GM19023 (cell line): ENCODE measurements at regions not wholly inside any gene's neighbourhood (a gene's known extent, or its start where the extent isn't known, plus 50 kb on each side); places are given as distances from the start of the nearest gene placed in this dataset.
"Not testable (repeated sequence)": the region's sequence is repeated elsewhere in the genome, so short reads cannot be mapped to it uniquely, and the experiment has no call there.

ENCODE experiments used
- ATAC-seq: cut with Tn5 transposase; IDR thresholded peaks from one replicate; pipeline ENCODE4 v1.9.1; 2021; ENCODE audit warnings: mild to moderate bottlenecking, moderate library complexity; ENCODE audit not compliant: unreplicated experiment

DNA sequence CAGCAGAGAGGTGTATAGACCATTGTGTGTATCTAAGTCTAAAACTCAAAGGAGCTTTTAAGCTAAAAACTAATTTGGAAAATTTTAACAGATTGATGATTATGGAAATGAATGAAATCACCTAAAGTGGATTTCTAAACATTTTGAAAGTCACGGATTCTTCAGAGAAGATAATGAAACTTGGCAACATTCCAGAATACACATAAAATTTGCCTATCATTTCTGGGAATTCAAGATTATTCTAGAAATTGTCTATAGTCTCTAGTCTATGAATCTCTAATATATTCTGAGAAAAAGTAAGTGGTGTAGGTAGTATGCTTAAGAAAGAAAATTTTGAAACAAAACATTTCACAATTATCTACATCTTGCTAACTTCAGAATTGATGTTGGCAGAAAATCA, 1117.9 kb upstream of the CNTN5 start:
- ATAC-seq = no peak

DNA sequence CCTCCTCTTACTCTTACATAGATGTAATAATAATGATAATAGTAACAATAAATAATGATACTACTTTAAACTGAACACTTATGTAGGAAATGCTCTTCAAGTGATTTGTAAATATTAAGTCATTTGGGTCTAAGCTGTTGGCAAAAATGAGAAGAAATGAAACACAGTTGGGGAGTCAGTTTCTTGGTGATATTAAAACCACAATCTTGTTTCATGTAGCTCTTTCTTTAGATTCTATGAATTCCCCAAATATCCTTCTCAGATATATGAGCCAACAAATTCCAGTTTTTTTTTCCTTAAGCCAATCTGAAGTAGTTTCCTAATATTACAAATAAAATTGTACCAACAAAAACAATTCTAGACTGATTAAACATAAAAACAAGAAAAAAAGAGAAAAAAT, 1115.6 kb upstream of the CNTN5 start:
- ATAC-seq = no peak

DNA sequence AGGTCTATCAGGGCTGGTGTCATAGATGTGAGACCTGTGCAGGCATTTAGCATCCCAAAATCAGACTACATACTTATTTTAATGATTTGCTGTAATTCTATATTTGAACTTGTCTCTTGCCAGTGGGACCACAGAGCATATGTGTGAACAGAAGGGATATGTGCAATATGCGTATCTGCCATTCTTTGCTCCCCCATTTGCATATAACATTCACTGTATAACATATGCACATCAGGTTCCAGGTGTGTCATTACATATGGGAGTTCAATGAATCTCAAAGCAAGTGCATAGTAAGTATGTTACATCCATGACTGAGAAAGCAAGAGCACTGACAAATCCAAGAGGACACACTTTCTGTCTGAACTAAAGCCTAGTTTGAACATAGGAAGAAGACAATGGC, 1115.1 kb upstream of the CNTN5 start:
- no peak for ATAC-seq

DNA sequence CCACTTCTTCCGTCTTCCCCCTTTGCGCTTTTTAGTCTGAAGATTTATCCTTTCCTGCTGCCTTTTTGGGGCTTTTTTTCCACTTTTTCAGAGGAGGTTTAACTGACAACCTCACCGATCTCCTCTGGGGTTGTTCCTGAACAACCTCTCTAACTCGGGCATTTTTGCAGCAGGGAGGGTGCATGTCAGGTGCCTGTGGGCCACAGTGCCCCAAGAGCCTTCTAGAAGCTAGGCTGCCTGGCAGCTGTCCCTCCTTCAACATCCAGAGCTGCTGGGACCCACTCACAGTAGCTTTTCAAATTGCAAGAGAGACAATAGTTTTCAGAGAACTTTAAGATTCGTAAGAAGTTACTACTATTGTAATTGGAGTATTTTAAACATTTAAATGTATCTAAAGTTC, 1112.4 kb upstream of the CNTN5 start:
- ATAC-seq = no peak

DNA sequence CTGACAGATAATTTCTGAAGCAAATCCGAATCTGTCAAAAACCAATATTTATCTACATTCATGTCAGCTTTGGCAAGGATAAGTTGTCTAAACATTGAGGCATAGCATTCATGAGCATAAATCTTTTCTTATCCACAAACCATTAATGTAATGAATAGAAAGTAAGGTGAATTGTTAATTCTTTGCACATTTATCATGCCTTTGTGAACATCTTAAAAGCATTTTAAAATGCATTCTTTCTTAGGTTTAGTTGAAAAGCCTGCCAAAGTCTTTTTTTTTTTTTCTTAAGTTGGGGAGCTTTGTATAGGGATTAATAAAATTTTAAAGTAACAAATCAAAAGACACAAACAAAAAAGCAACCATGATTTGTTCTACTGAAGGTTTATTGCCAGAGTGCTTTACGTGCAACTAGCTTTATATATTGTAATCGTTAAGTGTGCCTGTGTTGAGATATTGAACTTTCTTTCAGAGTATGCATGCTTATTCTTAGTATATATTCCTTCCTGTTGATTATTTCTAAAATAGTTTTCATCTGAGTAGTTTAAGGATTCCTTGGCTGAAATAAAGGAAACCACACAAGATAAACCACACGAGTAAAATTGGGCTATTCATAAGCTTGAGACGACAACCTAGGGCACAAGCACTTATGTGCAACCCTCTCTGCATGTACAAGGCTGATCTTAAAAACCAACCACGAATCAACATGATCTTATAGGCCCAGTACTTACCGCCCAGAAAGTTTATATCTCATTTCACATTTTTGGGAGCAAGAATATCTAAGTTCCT, 1110.9 kb upstream of the CNTN5 start:
- no peak for ATAC-seq

DNA sequence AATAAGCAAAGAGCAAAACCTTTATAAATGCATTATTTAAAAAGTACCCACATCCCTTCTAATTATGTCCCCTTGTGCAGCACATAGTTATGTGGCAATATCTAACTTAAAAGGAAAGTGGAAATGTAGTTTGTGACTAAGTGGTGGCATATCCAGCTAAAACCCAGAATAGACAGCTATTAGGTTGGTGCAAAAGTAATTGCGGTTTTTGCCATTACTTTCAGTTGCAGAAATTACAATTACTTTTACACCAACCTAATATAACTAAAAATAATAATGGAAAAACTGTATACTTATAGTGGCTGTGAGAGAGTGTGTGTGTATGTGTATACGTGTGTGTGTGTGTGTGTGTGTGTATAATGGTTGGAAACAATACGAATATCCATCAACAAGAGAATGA, 1108.1 kb upstream of the CNTN5 start:
- no peak for ATAC-seq

DNA sequence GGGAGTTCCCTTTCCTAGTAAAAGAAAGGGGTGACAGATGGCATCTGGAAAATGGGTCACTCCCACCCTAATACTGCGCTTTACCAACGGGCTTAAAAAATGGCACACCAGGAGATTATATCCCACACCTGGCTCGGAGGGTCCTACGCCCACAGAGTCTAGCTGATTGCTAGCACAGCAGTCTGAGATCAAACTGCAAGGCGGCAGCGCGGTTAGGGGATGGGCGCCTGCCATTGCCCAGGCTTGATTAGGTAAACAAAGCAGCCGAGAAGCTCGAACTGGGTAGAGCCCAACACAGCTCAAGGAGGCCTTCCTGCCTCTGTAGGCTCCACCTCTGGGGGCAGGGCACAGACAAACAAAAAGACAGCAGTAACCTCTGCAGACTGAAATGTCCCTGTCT, 1097.8 kb upstream of the CNTN5 start:
- not testable (repeated sequence) for ATAC-seq

DNA sequence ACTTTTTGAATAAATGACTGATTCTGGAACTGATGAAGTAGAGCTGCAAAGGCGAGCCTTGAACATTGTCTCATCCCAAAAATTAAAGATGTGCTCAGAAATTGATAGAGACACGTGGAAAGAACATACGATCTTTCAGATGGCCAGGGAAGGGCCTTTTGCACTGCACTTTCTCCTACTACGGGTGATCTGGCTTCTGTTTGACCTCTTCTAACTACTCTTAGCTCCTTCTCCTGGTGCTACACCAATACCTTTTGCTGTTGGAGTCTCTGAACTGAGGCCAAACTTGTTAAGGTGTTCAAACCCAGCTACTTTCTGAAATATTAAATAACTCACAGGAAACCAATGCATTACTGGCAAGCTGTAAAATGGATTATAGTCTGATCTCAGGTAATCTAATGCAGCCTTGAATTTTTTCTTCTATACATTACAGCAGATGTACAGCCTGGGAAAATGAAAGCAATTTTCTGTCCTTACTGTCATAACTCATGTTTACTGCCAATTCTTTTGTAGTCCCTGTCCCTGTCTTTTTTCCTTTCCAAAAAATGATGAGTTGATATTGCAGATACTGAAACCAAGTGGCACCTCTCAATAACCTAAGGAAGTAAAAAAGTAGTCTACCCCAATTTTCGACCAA, 1086.1 kb upstream of the CNTN5 start:
- ATAC-seq = no peak

DNA sequence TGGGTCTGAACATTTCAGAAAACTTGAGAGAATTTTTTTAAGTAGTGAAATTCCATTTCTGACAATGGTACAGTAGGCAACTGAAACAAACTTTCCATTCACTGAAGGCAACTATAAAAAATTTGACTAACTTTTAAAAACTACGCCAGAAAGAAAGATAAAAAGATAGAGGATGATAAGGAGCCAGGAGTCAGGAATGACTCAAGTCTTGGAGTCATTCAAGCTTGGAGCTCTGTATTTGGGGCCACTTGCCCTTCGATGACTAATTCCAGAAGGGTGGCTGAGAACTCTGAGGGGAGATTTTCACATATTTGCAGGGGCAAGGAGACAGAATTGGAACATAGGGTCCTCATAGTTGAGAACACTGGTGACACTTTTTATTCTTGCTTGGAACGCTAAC, 1083.2 kb upstream of the CNTN5 start:
- ATAC-seq = no peak

DNA sequence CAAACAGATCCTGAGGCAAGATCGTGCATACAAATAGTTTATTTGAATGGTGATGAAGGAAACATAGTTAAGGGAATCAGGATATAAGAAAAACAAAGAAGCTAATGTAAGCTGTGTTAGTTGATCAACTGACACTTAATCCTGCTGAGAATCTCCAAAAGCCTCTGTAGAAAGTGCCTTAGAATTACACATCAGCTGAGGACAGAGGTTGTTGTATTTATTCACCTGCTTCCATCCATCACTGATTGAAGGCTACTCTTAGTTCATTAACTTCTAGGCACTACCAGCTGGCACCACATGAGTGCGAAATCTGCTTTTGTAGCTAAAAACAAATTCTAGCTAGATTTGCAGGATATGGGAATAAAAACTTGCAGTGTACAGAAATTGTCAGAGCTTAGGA, 1082.0 kb upstream of the CNTN5 start:
- no peak for ATAC-seq

DNA sequence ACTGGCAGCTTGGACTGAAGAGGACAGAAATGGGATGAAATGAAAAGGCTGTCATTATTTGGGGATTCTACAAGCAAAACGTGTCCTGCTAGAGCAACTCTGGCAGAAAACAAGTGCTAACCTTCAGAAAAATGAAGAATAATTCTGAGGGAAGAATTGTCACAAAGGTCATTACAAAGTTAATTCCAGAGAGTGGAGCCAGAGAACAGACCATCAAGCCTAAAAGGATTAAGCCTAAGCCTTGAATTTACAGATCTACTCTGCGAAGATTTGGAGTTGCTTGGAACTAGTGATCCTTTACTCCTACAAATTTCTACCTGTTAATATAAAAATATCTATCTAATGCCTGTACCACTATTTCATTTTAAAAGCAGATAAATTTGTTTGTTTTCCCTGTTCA, 1077.3 kb upstream of the CNTN5 start:
- no peak for ATAC-seq

DNA sequence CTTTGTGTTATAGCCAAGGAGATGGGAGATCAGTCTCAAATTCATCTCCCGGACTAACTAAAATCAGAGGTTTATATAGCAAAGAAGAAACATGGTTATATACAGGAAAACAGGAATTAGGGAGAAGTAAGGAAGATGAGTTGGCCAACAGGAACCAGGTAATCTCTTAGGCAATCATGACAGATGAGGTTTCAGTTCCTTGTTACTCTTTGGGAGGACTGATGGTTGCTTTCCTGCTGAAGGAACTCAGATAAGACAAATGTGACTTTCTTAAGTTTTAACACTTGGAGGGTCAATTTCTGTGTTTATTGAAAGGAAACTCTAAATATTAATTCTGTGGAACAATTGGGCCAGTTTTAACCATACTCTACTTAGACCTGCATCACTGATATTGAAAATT, 1072.0 kb upstream of the CNTN5 start:
- no peak for ATAC-seq

DNA sequence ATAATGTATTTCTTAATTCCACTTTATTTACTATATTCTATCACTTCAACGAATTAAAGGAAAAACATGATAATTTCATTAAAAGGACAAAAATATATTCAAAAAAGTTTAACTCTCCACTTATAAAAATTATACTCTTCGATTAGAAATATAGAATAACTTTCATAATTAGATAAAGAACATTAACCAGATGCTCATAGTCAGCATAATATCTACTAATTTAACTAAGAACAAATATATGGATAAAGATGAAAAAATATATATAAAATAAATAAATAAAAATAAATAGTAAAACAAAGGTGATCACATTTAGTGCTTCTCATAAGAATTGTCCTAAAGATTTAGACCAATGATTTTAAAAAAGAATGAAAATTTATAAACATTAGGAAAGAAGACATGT, 1065.2 kb upstream of the CNTN5 start:
- ATAC-seq = no peak

DNA sequence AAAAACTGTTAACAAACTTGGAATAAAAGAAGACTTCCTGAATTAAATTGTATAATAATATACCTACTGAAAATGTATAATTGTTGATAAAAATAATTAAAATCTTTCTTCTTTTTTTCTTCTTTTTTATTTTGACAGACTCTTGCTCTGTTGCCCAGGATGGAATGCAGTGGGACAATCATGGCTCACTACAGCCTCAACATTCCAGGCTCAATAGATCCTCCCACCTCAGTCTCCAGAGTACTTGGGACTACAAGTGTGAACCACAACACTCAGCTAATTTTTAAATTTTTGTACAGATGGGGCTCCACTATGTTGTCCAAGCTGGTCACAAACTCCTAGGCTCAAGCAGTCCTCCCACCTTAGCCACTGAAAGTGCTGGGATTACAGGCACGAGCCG, 1063.8 kb upstream of the CNTN5 start:
- ATAC-seq = no peak

DNA sequence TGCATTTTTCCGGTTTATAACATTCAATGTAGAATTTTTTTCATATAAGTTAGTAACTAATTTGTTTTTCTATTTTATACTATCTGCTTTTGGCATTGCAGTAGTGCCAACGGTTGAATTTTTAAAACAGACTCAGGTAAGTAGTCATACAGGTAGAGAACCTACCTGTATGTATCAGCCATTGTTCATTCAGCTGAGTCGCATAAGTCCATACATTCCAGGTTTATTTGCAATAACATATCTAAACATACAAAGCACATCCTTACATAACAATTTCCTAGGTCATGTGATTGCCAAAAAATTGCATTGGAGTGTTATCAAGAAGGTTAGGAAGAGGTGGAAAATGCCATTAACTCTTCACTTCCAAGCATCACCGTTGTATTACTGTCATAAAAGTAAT, 1059.3 kb upstream of the CNTN5 start:
- no peak for ATAC-seq

DNA sequence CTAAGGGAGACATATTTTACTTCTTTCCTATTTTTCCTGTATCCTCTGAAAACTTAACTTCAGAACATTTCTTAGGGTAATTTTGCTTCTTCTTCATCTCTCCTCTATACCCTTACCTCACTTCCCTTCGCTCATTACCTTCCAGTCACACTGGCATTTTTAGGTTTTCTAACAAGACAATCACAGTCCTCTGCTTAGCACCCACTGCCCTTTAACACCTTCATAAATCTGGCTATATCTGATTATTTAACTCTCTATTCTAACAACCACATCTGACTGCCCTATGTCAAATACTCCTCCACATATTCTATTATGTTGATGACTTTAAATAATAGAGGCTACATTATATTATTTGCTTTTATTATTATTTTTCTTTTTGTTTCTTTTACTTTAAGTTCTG, 1058.0 kb upstream of the CNTN5 start:
- ATAC-seq = no peak

DNA sequence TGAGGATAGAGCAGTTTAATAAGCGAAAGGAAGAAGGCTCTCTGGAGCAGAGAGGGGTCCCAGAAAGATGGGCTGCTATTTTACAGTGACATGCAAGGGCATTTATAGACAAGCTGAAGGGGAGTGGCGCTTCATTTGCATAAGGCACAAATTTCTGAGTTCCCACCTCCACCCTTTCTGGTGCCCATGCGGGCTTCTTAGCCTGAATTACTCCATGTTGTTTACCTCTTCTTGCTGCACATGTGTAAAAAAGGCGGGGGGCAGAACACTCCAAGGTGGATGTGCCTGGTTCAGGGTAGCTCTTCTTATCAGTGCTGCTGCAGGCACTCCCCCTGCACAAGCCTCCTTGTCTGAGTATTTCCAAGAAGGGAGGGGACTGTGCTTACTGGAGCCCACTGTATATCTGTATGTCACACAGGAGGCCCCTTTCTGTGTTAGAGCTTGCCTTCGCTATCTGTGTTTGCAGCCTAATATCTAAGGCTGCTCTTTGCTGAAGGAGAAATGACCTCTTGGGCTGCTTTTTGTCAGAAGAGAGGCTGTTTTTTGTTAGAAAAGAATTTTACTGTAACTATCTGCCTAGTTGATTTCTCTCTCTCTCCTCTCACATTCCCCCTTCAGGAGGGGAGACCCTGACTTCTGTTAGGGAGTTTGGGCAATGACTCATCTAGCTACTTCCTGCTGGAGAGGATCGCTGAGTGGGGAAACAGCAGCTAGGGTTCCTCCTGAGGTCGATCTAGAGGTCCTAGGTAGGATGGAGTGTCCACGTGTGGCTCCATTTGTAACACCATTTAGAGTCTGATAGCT, 1057.0 kb upstream of the CNTN5 start:
- ATAC-seq = no peak

DNA sequence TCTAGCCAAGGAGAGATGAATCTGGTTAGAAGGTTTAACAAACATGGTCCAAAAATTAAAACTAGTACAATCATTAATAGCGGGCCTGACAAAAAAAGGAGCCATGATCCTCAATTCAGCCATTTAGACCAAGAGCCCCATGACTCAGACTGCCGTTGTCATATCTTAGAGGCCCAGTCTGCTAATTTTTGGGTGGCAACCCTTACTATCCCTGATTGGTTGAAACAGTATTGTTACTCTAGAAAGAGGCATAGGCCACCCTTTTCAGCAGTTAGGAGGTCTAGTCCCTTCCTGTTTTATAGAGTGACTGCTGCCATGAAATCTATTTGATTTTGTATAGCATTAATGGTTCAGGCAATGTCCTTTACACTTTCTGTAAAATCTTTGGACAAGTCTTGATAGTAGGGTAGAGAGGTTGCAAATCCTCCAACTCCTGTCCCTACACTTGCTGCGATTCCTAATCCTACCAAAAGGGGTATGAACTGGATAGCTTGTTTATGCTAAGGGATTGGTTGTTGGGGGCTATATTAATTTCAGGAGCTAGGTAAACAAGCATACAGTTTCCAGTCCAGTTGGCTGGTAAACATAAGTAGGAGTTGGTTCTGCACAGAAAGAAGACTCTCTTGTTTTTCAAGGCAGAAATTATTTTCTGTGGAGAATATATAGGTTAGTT, 1056.3 kb upstream of the CNTN5 start:
- no peak for ATAC-seq

DNA sequence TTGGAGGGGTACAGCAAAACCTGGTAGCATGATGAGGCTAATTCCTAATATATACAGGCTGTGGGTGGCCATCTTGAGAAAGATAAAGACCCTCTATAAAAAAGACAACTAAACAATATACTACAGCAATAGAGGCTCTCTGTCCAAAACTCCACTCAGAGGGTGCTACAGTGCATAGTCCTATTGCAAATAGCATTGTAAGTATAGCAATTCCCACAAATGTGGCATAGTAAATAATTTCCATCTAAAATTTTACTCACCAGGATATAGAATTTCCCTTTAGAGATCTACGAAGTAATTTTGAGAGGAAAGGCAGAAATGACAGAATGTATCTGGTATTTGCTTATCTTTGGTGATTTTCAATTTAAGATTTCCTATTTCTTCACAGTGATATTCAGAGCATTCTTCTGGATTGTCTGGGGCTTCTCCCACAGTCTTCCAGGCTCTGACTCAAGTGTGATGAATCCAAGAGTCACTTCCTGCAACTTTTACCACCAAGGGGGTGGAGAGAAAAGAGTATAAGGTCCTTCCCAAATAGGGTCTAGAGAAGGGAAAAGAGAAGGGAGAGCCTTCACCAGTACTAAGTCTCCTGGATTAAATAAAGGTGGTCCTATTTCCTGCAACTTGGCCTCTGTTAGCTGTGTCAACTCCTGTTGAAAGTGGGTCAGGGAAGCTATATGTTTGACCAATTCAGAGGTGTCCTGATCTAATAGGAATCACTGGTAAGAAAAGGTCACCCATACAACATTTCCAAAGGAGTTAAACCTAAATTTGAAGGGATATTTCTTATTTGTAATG, 1054.7 kb upstream of the CNTN5 start:
- ATAC-seq = no peak

DNA sequence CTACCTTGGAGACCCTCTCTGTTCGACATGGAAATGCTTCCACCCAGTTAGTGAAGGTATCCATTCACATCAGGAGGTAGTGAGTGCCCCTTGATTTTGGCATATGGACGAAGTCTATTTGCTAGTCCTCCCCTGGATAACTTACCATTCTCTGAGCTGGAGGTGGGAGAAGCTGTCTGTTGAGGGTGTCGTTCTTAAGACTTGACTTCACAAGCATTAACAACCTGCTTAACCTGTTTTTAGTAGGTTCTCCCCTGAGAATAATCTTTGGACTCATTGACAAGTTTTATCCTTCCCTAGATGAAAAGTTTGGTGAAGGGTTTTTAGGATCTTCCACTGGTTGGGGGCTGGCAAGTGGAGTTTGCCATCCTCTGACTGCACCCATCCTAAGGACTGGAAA, 1053.8 kb upstream of the CNTN5 start:
- no peak for ATAC-seq

DNA sequence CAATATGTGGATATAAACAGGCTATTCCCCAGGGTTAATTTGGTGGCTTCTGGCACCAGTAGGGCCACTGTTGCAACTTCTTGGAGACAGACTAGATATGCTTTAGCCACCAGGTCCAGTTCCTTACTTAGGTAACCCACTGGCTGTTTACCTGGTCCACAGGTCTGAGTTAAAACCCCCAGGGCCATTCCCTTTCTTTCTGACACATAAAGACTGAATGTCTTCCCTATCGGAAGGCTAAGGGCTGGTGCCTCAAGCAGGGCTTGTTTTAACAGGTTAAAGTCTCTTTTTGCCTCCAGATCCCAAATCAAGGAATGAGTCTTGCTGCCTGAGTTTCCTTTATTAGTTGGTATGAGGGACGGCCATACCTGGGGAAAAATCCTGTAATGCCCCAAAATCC, 1052.7 kb upstream of the CNTN5 start:
- no peak for ATAC-seq
